GM12878 (cell line): ENCODE measurements at regions not wholly inside any gene's neighbourhood (a gene's known extent, or its start where the extent isn't known, plus 50 kb on each side); places are given as distances from the start of the nearest gene placed in this dataset.

ENCODE experiments used
- ATAC-seq: fragments of 200-7000 bp; cut with Tn5 transposase; 3 replicates; pipeline ENCODE4 v1.9.1; 2020; ENCODE audit warnings: mild to moderate bottlenecking, moderate library complexity
- BruUV-seq: library from RNA; stranded (reverse); fragments of 400-500 nt; replicated peaks from 2 replicates; lab custom pipeline; 2021; lab: Mats Ljungman, UMichigan
- CTCF ChIA-PET: fragments of 300-600 bp; sonication (Branson Sonifier 250); formaldehyde crosslinking; extraction: SDS; loops from one replicate; lab custom pipeline; 2021; ENCODE audit warnings: inconsistent platforms; lab: Yijun Ruan, JAX
- POLR2A ChIA-PET: fragments of 350-600 bp; formaldehyde crosslinking; extraction: SDS; loops from one replicate; lab custom pipeline; 2021; ENCODE audit warnings: inconsistent platforms; lab: Charles Lee
- RAD21 ChIA-PET: fragments of 300-600 bp; sonication (Branson Sonifier 250); formaldehyde crosslinking; loops from one replicate; lab custom pipeline; 2023; ENCODE audit warnings: antibody characterized with exemption; ENCODE audit not compliant: unreplicated experiment; lab: Charles Lee
- SMC1A ChIA-PET: fragments of 300-600 bp; sonication (Branson Sonifier 250); formaldehyde crosslinking; loops from one replicate; lab custom pipeline; 2023; ENCODE audit not compliant: unreplicated experiment, uncharacterized antibody; lab: Charles Lee
- DNase-seq: peaks from one replicate; pipeline ENCODE4 v3.0.0-alpha.2; 2011; ENCODE audit warnings: low read depth, low spot score
- FAIRE-seq: peaks from 3 replicates; lab custom pipeline; 2011; peaks lifted over from hg19 to GRCh38; lab: Jason Lieb, UNC
- H2AFZ ChIP-seq: 2 replicates; pipeline ENCODE4 v1.6.0; 2011; ENCODE audit warnings: low read depth, low read length, control low read depth; ENCODE audit not compliant: control insufficient read depth
- H3K27ac ChIP-seq: 2 replicates; pipeline ENCODE4 v1.5.1; 2011; ENCODE audit warnings: control low read depth; ENCODE audit not compliant: control insufficient read depth, insufficient read depth
- H3K27me3 ChIP-seq, 2 experiments: replicated peaks in 1 of 2; 2 replicates each; pipeline versions ENCODE4 v1.6.0 to v1.6.1; 2011; ENCODE audit warnings: low read length in 1 of 2; ENCODE audit not compliant: control insufficient read depth in 2 of 2, insufficient read depth in 2 of 2
- H3K36me3 ChIP-seq, 2 experiments: 2 replicates each; pipeline ENCODE4 v1.5.1; 2011; ENCODE audit warnings: low read length in 1 of 2; ENCODE audit not compliant: control insufficient read depth in 2 of 2, insufficient read depth in 2 of 2
- H3K4me1 ChIP-seq: 2 replicates; pipeline ENCODE4 v1.6.1; 2011; ENCODE audit warnings: mild to moderate bottlenecking, low read length, moderate library complexity, mixed read lengths; ENCODE audit not compliant: control insufficient read depth, insufficient read depth
- H3K4me2 ChIP-seq: 2 replicates; pipeline ENCODE4 v1.6.0; 2011; ENCODE audit warnings: control low read depth; ENCODE audit not compliant: control insufficient read depth, insufficient read depth
- H3K4me3 ChIP-seq: fragments of 200-600 bp; sonication (generic); 2 replicates; pipeline ENCODE4 v1.5.1; 2016
- H3K79me2 ChIP-seq: 2 replicates; pipeline ENCODE4 v1.6.0; 2011; ENCODE audit warnings: low read length; ENCODE audit not compliant: control insufficient read depth, insufficient read depth
- H3K9ac ChIP-seq: 2 replicates; pipeline ENCODE4 v1.8.0; 2011; ENCODE audit warnings: low read length, control low read depth, mixed read lengths; ENCODE audit not compliant: control insufficient read depth, insufficient read depth
- H3K9me3 ChIP-seq: replicated peaks from 3 replicates; pipeline ENCODE4 v1.5.1; 2011; ENCODE audit warnings: mild to moderate bottlenecking, low read length; ENCODE audit not compliant: control insufficient read depth, insufficient read depth
- H4K20me1 ChIP-seq: 2 replicates; pipeline ENCODE4 v1.6.0; 2011; ENCODE audit not compliant: control insufficient read depth, insufficient read depth
- BACH1 ChIP-seq: fragments of 450-650 bp; IDR thresholded peaks from 2 replicates; pipeline ENCODE4 v1.6.1; 2017; ENCODE audit warnings: mild to moderate bottlenecking, borderline replicate concordance
- MTA3 ChIP-seq: IDR thresholded peaks from 2 replicates; pipeline ENCODE4 v1.6.1; 2012; ENCODE audit warnings: low read length, inconsistent platforms, borderline replicate concordance
- NR2C1 ChIP-seq: fragments of 450-650 bp; IDR thresholded peaks from 2 replicates; pipeline ENCODE4 v1.6.1; 2017; ENCODE audit warnings: antibody characterized with exemption, mild to moderate bottlenecking, moderate library complexity
- NR2F1 ChIP-seq: fragments of 450-650 bp; conservative IDR thresholded peaks from 2 replicates; pipeline ENCODE4 v1.6.1; 2017; ENCODE audit warnings: mild to moderate bottlenecking
- RAD21 ChIP-seq: IDR thresholded peaks from 2 replicates; pipeline ENCODE4 v1.6.1; 2011; ENCODE audit warnings: mild to moderate bottlenecking, low read depth, low read length, moderate library complexity; ENCODE audit not compliant: insufficient read depth
- SP1 ChIP-seq: IDR thresholded peaks from one replicate; pipeline ENCODE4 v1.6.1; 2011; ENCODE audit warnings: low read depth, low read length
- SRF ChIP-seq, 2 experiments: IDR thresholded peaks; 2 replicates each; pipeline ENCODE4 v1.6.1; 2011; ENCODE audit warnings: low read depth in 2 of 2, low read length in 2 of 2, mild to moderate bottlenecking in 1 of 2, moderate library complexity in 1 of 2
- TAF1 ChIP-seq: IDR thresholded peaks from 2 replicates; pipeline ENCODE4 v1.6.1; 2011; ENCODE audit warnings: mild to moderate bottlenecking, low read depth, low read length, borderline replicate concordance
- WGBS: methylation state at CpG from one replicate; pipeline ENCODE4 v1.1.6; 2016; ENCODE audit warnings: low lambda C conversion rate; ENCODE audit not compliant: insufficient replicate concordance, insufficient coverage; ENCODE audit errors: missing lambda C conversion rate; 5-methylcytosine and 5-hydroxymethylcytosine counted together
- in situ Hi-C: fragments of 300-500 bp; cut with MboI; formaldehyde crosslinking; loops from 9 replicates; pipeline ENCODE4 v1.14.3; 2018; ENCODE audit warnings: mixed read lengths
- intact Hi-C: fragments of 100-400 bp; cut with micrococcal nuclease; formaldehyde crosslinking; loops from one replicate; pipeline ENCODE4 v1.14.2; 2022; ENCODE audit not compliant: unreplicated experiment
- TF ChIP-seq, protein P1 (sequence below): fragments of 450-650 bp; IDR thresholded peaks from 2 replicates; pipeline ENCODE4 v1.6.1; 2017; ENCODE audit warnings: mild to moderate bottlenecking, moderate library complexity
- TF ChIP-seq, protein P2 (sequence below): IDR thresholded peaks from 2 replicates; pipeline ENCODE4 v1.6.1; 2012; ENCODE audit warnings: mild to moderate bottlenecking, low read depth, low read length
- TF ChIP-seq, protein P3 (sequence below): fragments of 450-650 bp; IDR thresholded peaks from 2 replicates; pipeline ENCODE4 v1.6.1; 2017; ENCODE audit warnings: mild to moderate bottlenecking, low read depth, inconsistent platforms; ENCODE audit not compliant: poor library complexity, severe bottlenecking
- TF ChIP-seq, protein P4 (sequence below): IDR thresholded peaks from 2 replicates; pipeline ENCODE4 v1.6.1; 2011; ENCODE audit warnings: mild to moderate bottlenecking, low read depth, low read length, moderate library complexity; ENCODE audit not compliant: insufficient replicate concordance
- TF ChIP-seq, protein P5 (sequence below): fragments of 450-650 bp; IDR thresholded peaks from 2 replicates; pipeline ENCODE4 v1.6.1; 2014; ENCODE audit warnings: mild to moderate bottlenecking

DNA sequence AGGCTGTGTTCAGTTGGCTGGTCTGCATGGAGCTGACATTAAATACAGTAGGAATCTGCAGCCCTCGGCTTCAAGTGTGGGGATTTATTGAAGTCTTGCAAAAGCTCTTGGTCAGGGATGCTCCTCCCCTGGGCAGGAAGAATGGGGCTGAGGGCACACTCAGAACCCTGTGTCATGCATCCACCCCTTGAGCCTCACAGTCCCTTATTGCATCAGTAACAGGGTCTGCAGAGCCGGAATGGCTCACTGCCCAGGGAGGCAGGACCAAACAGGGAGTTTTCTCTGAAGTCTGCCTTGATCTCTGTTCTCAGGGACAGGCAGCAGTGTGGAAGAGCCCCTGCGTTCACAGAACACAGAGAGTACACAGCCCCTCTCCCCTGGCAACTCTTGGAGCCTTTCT lies 216.8 kb downstream of the ENGASE start:
- H4K20me1 ChIP-seq: no peaks in the 10 kb centered on the region
- no peaks in the 10 kb centered on the region for H3K9me3 ChIP-seq
- BruUV-seq: no TSS peak
- WGBS: 3% methylated on average over 3 of the region's 3 CpGs
- no peak overlapping the region for H3K27ac ChIP-seq
- ChIA-PET SMC1A (no interaction called here), POLR2A (no interaction called here), RAD21 (no interaction called here), CTCF (no interaction called here)
- no peak for ATAC-seq
- intact Hi-C loops (no loop called here), in situ Hi-C loops (no loop called here)
- no peak for FAIRE-seq
- no peaks in the 10 kb centered on the region for H3K36me3 ChIP-seq
- no peak overlapping the region for H3K4me2 ChIP-seq
- no peaks in the 10 kb centered on the region for H3K79me2 ChIP-seq
- H2AFZ ChIP-seq: no peak overlapping the region
- no peaks in the 10 kb centered on the region for H3K4me1 ChIP-seq
- no peak overlapping the region for H3K9ac ChIP-seq
- no peak for DNase-seq
- no peak overlapping the region for H3K4me3 ChIP-seq
- no peaks in the 10 kb centered on the region for H3K27me3 ChIP-seq
- TF ChIP-seq, protein P1, sequence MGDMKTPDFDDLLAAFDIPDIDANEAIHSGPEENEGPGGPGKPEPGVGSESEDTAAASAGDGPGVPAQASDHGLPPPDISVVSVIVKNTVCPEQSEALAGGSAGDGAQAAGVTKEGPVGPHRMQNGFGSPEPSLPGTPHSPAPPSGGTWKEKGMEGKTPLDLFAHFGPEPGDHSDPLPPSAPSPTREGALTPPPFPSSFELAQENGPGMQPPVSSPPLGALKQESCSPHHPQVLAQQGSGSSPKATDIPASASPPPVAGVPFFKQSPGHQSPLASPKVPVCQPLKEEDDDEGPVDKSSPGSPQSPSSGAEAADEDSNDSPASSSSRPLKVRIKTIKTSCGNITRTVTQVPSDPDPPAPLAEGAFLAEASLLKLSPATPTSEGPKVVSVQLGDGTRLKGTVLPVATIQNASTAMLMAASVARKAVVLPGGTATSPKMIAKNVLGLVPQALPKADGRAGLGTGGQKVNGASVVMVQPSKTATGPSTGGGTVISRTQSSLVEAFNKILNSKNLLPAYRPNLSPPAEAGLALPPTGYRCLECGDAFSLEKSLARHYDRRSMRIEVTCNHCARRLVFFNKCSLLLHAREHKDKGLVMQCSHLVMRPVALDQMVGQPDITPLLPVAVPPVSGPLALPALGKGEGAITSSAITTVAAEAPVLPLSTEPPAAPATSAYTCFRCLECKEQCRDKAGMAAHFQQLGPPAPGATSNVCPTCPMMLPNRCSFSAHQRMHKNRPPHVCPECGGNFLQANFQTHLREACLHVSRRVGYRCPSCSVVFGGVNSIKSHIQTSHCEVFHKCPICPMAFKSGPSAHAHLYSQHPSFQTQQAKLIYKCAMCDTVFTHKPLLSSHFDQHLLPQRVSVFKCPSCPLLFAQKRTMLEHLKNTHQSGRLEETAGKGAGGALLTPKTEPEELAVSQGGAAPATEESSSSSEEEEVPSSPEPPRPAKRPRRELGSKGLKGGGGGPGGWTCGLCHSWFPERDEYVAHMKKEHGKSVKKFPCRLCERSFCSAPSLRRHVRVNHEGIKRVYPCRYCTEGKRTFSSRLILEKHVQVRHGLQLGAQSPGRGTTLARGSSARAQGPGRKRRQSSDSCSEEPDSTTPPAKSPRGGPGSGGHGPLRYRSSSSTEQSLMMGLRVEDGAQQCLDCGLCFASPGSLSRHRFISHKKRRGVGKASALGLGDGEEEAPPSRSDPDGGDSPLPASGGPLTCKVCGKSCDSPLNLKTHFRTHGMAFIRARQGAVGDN: no peak
- TF ChIP-seq SRF (IDR thresholded peaks at IDR 0.05; ENCODE audit: low read depth in 2 of 2, low read length in 2 of 2) (no peak), BACH1 (no peak), NR2C1 (no peak), MTA3 (no peak), NR2F1 (no peak), RAD21 (no peak), SP1 (no peak), TAF1 (no peak)
- TF ChIP-seq, protein P2, sequence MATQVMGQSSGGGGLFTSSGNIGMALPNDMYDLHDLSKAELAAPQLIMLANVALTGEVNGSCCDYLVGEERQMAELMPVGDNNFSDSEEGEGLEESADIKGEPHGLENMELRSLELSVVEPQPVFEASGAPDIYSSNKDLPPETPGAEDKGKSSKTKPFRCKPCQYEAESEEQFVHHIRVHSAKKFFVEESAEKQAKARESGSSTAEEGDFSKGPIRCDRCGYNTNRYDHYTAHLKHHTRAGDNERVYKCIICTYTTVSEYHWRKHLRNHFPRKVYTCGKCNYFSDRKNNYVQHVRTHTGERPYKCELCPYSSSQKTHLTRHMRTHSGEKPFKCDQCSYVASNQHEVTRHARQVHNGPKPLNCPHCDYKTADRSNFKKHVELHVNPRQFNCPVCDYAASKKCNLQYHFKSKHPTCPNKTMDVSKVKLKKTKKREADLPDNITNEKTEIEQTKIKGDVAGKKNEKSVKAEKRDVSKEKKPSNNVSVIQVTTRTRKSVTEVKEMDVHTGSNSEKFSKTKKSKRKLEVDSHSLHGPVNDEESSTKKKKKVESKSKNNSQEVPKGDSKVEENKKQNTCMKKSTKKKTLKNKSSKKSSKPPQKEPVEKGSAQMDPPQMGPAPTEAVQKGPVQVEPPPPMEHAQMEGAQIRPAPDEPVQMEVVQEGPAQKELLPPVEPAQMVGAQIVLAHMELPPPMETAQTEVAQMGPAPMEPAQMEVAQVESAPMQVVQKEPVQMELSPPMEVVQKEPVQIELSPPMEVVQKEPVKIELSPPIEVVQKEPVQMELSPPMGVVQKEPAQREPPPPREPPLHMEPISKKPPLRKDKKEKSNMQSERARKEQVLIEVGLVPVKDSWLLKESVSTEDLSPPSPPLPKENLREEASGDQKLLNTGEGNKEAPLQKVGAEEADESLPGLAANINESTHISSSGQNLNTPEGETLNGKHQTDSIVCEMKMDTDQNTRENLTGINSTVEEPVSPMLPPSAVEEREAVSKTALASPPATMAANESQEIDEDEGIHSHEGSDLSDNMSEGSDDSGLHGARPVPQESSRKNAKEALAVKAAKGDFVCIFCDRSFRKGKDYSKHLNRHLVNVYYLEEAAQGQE: no peak
- TF ChIP-seq, protein P3, sequence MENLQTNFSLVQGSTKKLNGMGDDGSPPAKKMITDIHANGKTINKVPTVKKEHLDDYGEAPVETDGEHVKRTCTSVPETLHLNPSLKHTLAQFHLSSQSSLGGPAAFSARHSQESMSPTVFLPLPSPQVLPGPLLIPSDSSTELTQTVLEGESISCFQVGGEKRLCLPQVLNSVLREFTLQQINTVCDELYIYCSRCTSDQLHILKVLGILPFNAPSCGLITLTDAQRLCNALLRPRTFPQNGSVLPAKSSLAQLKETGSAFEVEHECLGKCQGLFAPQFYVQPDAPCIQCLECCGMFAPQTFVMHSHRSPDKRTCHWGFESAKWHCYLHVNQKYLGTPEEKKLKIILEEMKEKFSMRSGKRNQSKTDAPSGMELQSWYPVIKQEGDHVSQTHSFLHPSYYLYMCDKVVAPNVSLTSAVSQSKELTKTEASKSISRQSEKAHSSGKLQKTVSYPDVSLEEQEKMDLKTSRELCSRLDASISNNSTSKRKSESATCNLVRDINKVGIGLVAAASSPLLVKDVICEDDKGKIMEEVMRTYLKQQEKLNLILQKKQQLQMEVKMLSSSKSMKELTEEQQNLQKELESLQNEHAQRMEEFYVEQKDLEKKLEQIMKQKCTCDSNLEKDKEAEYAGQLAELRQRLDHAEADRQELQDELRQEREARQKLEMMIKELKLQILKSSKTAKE: no peak
- TF ChIP-seq, protein P4, sequence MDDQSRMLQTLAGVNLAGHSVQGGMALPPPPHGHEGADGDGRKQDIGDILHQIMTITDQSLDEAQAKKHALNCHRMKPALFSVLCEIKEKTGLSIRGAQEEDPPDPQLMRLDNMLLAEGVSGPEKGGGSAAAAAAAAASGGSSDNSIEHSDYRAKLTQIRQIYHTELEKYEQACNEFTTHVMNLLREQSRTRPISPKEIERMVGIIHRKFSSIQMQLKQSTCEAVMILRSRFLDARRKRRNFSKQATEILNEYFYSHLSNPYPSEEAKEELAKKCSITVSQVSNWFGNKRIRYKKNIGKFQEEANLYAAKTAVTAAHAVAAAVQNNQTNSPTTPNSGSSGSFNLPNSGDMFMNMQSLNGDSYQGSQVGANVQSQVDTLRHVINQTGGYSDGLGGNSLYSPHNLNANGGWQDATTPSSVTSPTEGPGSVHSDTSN: no peak
- TF ChIP-seq, protein P5, sequence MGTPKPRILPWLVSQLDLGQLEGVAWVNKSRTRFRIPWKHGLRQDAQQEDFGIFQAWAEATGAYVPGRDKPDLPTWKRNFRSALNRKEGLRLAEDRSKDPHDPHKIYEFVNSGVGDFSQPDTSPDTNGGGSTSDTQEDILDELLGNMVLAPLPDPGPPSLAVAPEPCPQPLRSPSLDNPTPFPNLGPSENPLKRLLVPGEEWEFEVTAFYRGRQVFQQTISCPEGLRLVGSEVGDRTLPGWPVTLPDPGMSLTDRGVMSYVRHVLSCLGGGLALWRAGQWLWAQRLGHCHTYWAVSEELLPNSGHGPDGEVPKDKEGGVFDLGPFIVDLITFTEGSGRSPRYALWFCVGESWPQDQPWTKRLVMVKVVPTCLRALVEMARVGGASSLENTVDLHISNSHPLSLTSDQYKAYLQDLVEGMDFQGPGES: no peak
